GM19351 (cell line): ENCODE measurements at regions not wholly inside any gene's neighbourhood (a gene's known extent, or its start where the extent isn't known, plus 50 kb on each side); places are given as distances from the start of the nearest gene placed in this dataset.
"Not testable (repeated sequence)": the region's sequence is repeated elsewhere in the genome, so short reads cannot be mapped to it uniquely, and the experiment has no call there.

Experiments used
- ATAC-seq: cut with Tn5 transposase; IDR thresholded peaks from one replicate; pipeline ENCODE4 v1.9.1; 2021; ENCODE audit warnings: mild to moderate bottlenecking, moderate library complexity; ENCODE audit not compliant: unreplicated experiment

DNA sequence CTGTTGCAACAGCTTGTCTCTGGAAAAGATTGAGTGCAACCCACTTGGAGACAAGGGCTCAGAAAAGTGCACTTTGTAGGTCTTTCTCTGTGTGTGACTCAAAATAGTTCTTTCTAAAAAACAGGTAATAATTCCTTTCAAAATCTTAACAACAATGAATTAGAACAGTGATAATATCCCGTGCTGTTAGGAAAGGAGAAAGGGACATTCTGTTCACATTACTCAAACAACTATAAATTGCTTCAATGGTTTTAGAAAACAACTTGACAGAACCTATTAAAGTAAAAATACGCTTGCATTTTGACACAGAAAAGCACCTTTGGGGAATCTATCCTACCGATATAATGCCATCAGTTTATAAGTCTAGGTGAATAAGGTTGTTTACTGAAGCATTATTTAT is 468.1 kb upstream of the DPP6 start:
- ATAC-seq: no peak

DNA sequence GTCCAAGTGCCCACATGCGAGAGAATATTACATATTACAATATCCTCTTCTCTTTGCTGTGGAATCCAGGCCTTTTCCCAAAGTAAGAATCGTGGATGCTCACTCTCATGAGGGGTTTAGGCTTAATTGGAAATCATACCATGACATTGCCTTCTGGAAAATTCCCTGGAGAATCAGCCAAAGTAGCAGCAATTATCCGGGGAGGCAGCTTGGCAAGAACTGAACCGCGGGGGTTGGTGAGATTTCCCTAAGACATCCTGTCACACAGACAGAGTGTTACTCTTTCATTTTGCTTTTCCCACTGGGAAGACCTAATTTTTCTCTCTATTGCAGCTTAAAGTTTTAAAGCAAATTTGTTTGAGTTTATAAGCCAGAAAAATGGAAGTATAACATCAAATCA is 463.6 kb upstream of the DPP6 start:
- no peak for ATAC-seq

- ATAC-seq: no peak
Observed at GRCh38 chr7:153590136-153590535, 462.1 kb upstream of the DPP6 start.

GRCh38 chr7:153590571-153590970 is 461.6 kb upstream of the DPP6 start:
- ATAC-seq: no peak

- ATAC-seq: no peak
Observed at GRCh38 chr7:153607354-153607753, 444.8 kb upstream of the DPP6 start.

DNA sequence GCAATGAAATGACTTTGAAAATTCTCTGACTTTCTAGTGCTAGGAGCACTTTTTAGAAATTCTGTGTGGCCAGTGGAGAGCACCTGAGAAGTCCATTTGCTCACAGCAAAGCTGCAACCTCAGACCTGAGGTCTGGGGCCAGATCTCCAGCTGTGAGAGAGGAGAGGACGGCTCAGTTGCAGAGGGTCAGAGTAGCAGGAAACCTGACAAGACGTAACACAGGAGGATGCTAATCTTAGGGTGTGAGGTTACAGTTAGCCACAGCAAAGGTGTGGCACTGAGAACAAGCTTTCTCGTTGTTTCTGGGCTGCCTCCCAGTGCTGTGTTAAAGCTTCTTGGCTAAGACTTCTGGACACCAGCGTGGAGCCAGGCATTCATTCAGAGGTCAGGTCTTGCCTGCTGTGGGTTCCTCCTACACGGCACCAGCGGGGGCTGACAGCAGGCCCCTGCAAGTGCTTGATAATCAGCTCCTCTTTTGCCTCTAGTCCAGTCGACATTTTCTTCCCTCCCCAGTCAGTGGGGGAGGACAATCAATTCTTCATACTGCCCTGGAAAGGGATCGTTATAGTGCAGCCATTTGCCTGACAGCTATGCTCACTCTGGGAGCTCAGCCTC is 435.4 kb upstream of the DPP6 start:
- ATAC-seq: no peak

DNA sequence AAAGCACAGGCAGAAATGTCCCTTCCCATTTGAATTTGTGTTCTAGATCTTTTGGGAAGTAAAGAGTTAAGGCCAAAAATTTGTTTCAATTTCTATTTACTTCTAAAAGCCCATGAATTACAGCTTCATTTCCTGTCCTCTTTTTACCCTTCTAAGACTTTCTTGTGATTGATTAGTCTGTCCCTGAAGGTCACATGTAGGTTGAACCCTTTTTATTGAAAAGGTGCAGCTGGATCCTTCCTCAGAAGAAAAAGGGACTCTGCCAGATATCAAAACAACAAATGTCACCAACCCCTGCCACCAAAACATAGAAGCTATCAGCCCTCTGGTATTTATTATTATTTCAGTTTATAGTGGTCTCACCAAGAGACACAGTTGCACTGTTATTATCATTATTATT is 424.9 kb upstream of the DPP6 start:
- ATAC-seq: no peak

- no peak for ATAC-seq
Observed at GRCh38 chr7:153628406-153628805, 423.8 kb upstream of the DPP6 start.

GRCh38 chr7:153628825-153629224 is 423.4 kb upstream of the DPP6 start:
- ATAC-seq: no peak

GRCh38 chr7:153638821-153639435 is 413.3 kb upstream of the DPP6 start:
- no peak for ATAC-seq

GRCh38 chr7:153640586-153640985 is 411.6 kb upstream of the DPP6 start:
- peak; percentile 91 for ATAC-seq

DNA sequence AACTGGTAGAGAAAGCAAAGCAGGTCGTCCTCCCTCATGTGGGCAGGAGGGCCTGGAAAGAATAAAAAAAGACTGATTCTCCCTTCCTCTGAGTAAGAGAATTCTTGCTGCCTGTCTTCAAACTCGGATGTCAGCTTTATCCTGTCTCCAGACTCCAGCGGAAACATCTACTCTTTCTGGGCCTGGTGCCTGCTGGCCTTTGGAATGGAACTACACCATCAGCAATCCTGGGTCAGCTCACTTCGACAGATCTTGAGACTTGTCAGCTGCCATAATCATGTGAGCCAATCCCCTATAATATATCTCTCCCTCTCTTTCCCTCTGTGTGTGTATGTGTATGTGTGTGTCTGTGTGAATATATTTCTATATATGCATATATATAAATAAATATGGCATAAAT is 411.0 kb upstream of the DPP6 start:
- ATAC-seq: no peak

GRCh38 chr7:153642989-153643388 is 409.2 kb upstream of the DPP6 start:
- ATAC-seq: no peak

GRCh38 chr7:153657182-153657800 is 394.9 kb upstream of the DPP6 start:
- ATAC-seq: no peak

GRCh38 chr7:153675131-153675530 is 377.1 kb upstream of the DPP6 start:
- ATAC-seq: no peak

- ATAC-seq: no peak
Observed at GRCh38 chr7:153682628-153683027, 369.6 kb upstream of the DPP6 start.

- no peak for ATAC-seq
Observed at GRCh38 chr7:153696242-153696641, 356.0 kb upstream of the DPP6 start.

GRCh38 chr7:153698046-153698445 is 354.2 kb upstream of the DPP6 start:
- no peak for ATAC-seq

DNA sequence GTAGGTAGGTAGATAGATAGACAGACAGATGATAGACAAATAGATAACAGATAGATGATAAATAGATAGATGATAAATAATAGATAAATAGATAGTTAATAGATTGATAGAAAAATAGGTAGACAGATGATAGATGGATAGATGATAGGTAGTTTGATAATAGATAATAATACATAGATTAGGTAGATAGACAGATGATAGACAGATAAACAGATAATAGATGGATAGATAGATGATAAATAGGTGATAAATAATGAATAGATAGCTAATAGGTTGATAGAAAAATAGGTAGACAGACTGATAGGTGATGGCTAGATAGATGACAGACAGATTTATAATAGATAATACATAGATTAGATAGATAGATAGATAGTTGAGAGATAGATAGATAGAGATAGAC is 350.5 kb upstream of the DPP6 start:
- ATAC-seq: no peak

DNA sequence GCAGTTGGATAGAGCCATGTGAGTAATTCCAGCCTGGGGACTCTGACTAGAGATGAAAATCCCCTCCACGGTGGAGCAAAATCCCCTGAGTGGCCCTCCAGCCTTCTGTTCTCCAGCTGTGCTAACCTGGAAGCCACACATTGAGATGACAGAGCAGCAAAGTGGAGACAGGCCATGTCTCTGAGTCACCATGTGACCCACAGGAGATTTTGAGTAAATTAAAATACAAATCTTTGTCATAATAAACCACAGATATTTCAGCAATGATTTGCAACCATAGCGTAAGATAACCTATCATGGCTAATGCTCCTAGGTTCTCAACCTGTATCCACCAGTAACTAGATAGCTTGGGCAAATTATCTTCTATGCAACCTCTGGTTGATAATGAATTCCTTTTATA is 328.3 kb upstream of the DPP6 start:
- not testable (repeated sequence) for ATAC-seq

GRCh38 chr7:153731504-153731903 is 320.7 kb upstream of the DPP6 start:
- ATAC-seq: not testable (repeated sequence)

DNA sequence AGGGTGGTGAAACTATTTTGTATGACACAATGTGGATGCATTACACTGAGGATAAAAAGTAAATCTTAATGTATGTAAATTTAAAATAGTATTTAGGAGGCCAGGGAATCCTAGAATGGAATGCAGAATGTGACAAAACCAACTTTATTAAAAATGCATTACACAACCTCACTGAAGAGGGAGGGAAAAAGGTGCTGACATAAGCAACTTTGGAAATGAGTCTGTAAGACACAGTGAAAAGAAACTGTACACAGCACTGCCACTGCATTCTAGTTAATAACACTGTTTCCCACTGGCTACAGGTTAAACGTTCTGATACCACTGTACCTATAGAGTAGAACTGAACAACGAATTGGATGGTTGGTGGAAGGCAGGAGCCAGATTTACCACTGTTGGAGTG is 308.8 kb upstream of the DPP6 start:
- not testable (repeated sequence) for ATAC-seq

DNA sequence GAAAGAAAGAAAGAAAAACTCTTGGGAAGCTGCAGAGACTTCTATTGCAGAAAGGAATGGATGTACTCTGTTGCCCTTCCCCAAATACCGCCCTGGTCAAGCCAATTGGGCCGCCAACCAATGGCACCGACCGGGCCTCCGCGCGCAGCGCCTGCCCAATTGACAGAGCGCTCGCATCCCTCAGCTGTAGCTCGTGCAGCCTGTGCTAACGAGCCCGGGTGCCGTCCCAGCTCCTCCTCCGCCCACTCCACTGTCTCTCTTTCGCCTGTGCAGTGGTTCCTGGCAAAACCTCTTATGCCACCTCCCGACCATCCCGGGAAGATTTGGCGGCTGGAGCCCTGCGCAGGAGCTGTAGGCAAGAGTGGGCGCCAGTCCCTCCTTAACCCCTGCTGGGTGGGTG is 304.2 kb upstream of the DPP6 start:
- ATAC-seq: not testable (repeated sequence)
